Neutrophil (primary cell): ENCODE measurements at regions not wholly inside any gene's neighbourhood (a gene's known extent, or its start where the extent isn't known, plus 50 kb on each side); places are given as distances from the start of the nearest gene placed in this dataset.

ENCODE experiments used
- H3K27ac ChIP-seq: fragments of 200-600 bp; sonication (generic); 2 replicates; pipeline ENCODE4 v1.5.1; 2016; ENCODE audit warnings: mild to moderate bottlenecking, moderate library complexity
- H3K27me3 ChIP-seq: fragments of 200-600 bp; sonication (generic); 2 replicates; pipeline ENCODE4 v1.6.0; 2016; ENCODE audit warnings: mild to moderate bottlenecking
- H3K36me3 ChIP-seq: fragments of 200-600 bp; sonication (generic); 2 replicates; pipeline ENCODE4 v1.5.1; 2017
- H3K4me1 ChIP-seq, 2 experiments: fragments of 200-600 bp in 1 of 2; sonication (generic) in 1 of 2; 1 replicate in 1 of 2; 2 replicates in 1 of 2; pipeline versions ENCODE4 v1.5.1 to v1.6.1; 2013 to 2016; ENCODE audit warnings: low read depth in 1 of 2, low read length in 1 of 2, mild to moderate bottlenecking in 1 of 2, moderate library complexity in 1 of 2; ENCODE audit not compliant: control insufficient read depth in 1 of 2, insufficient read depth in 1 of 2
- H3K4me3 ChIP-seq, 2 experiments: fragments of 200-600 bp in 1 of 2; sonication (generic) in 1 of 2; 1 replicate in 1 of 2; 2 replicates in 1 of 2; pipeline ENCODE4 v1.5.1; 2013 to 2016; ENCODE audit warnings: low read depth in 1 of 2, low read length in 1 of 2, mild to moderate bottlenecking in 1 of 2, moderate library complexity in 1 of 2
- H3K9me3 ChIP-seq: fragments of 200-600 bp; sonication (generic); 2 replicates; pipeline ENCODE4 v1.5.1; 2016
- CTCF ChIP-seq: fragments of 200-600 bp; sonication (generic); IDR thresholded peaks from 2 replicates; pipeline ENCODE4 v1.5.1; 2016; ENCODE audit warnings: antibody characterized with exemption

DNA sequence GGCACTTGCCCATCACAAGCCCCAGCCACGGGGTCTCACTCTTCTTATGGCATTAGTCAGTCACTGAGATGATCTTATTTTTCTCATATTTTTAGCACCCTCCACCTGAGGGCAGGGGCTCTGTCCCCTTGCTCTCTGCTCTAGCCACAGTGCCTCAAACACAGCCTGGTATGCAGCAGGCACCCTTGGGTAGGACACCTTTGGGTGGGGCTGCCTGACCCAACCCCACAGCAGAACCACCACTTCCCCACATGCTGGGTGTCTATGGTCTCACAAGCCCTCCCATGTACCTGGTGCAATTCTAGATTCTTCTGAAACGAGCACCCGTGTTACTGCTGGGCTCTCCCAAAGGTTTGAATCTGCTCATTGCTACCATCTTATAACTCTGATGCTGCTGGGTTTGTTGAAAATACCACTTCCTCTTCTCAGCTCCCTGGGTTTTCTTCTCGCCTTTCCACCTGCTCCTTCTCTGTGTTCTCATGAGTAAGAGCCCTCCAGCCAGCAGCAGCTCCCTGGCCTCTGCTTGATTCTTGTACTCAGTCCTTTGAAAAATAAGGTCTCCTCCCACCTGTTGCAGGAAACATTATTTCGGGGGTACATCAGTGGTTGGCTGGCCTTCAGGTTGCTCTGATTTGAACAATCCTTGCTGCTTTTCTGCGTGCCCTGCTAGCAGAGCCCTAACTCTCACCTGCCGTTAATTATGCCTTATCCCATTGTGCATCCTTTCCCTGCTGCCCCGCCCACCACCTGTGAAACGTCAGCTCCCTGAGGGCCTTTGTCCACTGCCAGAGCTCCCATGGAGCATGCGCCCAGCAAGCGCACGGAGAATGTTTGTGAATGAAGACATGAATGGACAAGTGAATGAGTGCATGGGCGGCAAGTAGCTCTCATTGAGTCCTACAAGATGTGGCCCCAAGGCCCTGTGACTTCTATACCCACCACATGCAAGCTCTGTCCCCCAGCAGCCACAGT, 1181.6 kb downstream of the TBC1D22A start:
- no peak for TF ChIP-seq CTCF

GRCh38 chr22:47940211-47940610, 1177.8 kb downstream of the TBC1D22A start:
- TF ChIP-seq CTCF = no peak
- Histone ChIP-seq H3K4me3 (no peak overlapping the region), H3K9me3 (no peaks in the 10 kb centered on the region), H3K36me3 (no peaks in the 10 kb centered on the region), H3K27ac (no peak overlapping the region), H3K27me3 (no peaks in the 10 kb centered on the region), H3K4me1 (no peaks in the 10 kb centered on the region)

More for the DNA sequence above, 1181.6 kb downstream of the TBC1D22A start:
- H3K27me3 ChIP-seq = no peaks in the 10 kb centered on the region
- no peaks in the 10 kb centered on the region for H3K9me3 ChIP-seq
- H3K4me3 ChIP-seq = no peak overlapping the region
- H3K36me3 ChIP-seq = no peaks in the 10 kb centered on the region
- no peak overlapping the region for H3K27ac ChIP-seq
- no peaks in the 10 kb centered on the region for H3K4me1 ChIP-seq

DNA sequence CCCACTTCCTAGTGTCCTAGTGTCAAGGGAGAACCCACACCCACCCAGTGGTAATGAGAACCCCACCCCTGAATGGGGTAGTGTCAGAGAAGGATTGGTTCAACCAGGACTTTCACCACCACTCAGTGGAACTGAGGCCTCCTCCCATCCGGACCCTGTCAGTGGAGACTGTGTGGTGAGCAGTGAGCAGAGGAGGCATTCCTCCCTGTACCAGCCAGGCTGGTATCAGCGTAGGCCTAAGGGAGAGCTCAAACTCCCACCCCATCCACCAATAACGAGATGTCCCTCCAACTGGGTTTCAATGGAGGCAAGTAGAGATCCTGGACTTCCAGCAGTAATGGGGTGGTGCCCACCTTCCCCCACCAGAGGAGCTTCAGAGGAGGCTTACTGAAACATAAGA, 1171.4 kb downstream of the TBC1D22A start:
- Histone ChIP-seq H3K4me1 (no peaks in the 10 kb centered on the region), H3K27ac (no peak overlapping the region), H3K9me3 (no peaks in the 10 kb centered on the region), H3K36me3 (no peaks in the 10 kb centered on the region), H3K4me3 (no peak overlapping the region), H3K27me3 (no peaks in the 10 kb centered on the region)
- no peak for TF ChIP-seq CTCF

DNA sequence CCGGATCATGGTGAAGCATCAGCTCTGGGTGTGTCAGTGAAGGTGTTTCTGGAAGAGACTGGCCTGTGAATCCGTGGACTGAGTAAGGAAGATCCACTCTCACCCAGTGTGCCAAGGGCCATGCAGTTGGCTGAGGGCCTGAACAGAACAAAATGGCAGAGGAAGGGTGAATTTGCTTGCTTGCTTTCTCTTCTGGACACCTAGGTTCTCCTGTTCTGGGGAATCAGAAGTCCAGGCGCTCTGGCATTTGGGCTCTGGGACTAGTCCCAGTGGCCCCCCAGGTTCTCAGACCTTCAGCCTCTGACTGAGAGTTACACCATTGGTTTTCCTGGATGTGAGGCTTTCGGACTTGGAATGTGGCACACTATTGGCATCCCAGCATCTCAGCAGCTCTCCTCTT, 1170.8 kb downstream of the TBC1D22A start:
- Histone ChIP-seq H3K27me3 (no peaks in the 10 kb centered on the region), H3K36me3 (no peaks in the 10 kb centered on the region), H3K4me3 (no peak overlapping the region), H3K9me3 (no peaks in the 10 kb centered on the region), H3K27ac (no peak overlapping the region), H3K4me1 (no peaks in the 10 kb centered on the region)
- TF ChIP-seq CTCF = no peak

GRCh38 chr22:47929646-47930185, 1167.3 kb downstream of the TBC1D22A start:
- TF ChIP-seq CTCF = no peak
- Histone ChIP-seq H3K4me1 (no peaks in the 10 kb centered on the region), H3K27me3 (no peaks in the 10 kb centered on the region), H3K9me3 (no peaks in the 10 kb centered on the region), H3K4me3 (no peak overlapping the region), H3K36me3 (no peaks in the 10 kb centered on the region), H3K27ac (no peak overlapping the region)
